Peyer's patch (tissue), 4 donors: ENCODE measurements at regions not wholly inside any gene's neighbourhood (a gene's known extent, or its start where the extent isn't known, plus 50 kb on each side); places are given as distances from the start of the nearest gene placed in this dataset.

Experiments used
- DNase-seq, 3 donors: peaks; one replicate each; pipeline ENCODE4 v3.0.0-alpha.2; 2017 to 2019
- H3K27ac ChIP-seq, 4 donors: fragments of 200-600 bp; sonication (generic); one replicate each; pipeline ENCODE4 v1.5.1; 2016 to 2019
- H3K27me3 ChIP-seq, 2 donors: fragments of 200-600 bp; sonication (generic); one replicate each; pipeline ENCODE4 v1.5.1; 2019
- H3K36me3 ChIP-seq, 3 donors: fragments of 200-600 bp; sonication (generic); one replicate each; pipeline ENCODE4 v1.5.1; 2016 to 2019
- H3K4me1 ChIP-seq, 4 donors: fragments of 200-600 bp; sonication (generic); one replicate each; pipeline ENCODE4 v1.5.1; 2016 to 2019
- H3K4me3 ChIP-seq, 4 donors: fragments of 200-600 bp; sonication (generic); 1 replicate in 3 of 4; 2 replicates in 1 of 4; pipeline ENCODE4 v1.5.1; 2016 to 2019; ENCODE audit warnings: mild to moderate bottlenecking in 1 of 4
- H3K9me3 ChIP-seq, 4 donors: fragments of 200-600 bp; sonication (generic); one replicate each; pipeline ENCODE4 v1.5.1; 2016 to 2019; ENCODE audit warnings: mild to moderate bottlenecking in 1 of 4
- POLR2A ChIP-seq, 2 donors: fragments of 450-650 bp; IDR thresholded peaks; one replicate each; pipeline ENCODE4 v1.5.1; 2017; ENCODE audit warnings: antibody characterized with exemption in 2 of 2, mild to moderate bottlenecking in 2 of 2, moderate library complexity in 2 of 2
- TF ChIP-seq, protein P1 (sequence below), 6 experiments: fragments of 450-650 bp in 4 of 6; fragments of 200-600 bp in 2 of 6; sonication (generic) in 1 of 6; IDR thresholded peaks; one replicate each; pipeline ENCODE4 v1.5.1; 2017 to 2019; ENCODE audit warnings: antibody characterized with exemption in 6 of 6, mild to moderate bottlenecking in 3 of 6, moderate library complexity in 1 of 6

DNA sequence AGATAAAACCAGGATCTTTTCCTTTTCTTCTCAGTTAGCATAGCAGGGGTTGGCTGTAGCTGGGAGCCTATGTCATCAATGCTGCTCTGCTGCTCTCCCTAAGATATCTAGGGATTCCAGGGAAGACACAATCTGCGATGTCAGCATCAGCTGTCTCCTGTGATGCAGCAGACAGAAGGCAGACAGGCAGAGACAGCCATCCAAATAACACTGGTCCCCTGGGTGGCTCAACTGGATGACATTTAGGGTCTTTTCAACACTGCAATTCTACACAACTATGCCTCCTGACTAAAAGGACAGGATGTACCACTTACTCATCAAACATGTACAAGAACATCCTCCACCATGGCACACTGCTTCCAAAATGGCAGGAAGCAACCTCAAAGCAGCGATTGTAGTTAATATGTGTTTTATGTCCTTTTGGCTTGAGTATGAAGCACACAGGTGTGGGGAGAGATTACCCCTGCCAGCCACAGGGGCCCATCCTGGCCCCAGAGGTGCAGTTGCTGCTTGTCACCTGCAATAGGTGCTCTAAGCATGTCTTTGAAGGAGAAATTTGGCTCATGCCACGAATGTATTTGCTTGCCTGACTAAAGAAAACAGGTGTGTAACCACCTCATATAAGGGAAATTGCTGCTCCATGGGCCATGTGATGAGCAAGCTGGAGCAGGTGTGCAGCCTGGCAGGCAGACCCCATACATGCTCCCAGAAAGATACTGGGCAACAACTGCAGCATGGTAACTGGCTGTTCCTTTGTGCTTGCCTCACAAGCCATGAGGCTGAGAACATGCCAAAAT, 357.8 kb downstream of the VPS13C start:
- no peaks in the 10 kb centered on the region for H3K9me3 ChIP-seq
- H3K4me1 ChIP-seq, result no peaks in the 10 kb centered on the region
- no peak overlapping the region for H3K4me3 ChIP-seq
- no peak overlapping the region for H3K27ac ChIP-seq
- no peaks in the 10 kb centered on the region for H3K36me3 ChIP-seq
- TF ChIP-seq, protein P1, sequence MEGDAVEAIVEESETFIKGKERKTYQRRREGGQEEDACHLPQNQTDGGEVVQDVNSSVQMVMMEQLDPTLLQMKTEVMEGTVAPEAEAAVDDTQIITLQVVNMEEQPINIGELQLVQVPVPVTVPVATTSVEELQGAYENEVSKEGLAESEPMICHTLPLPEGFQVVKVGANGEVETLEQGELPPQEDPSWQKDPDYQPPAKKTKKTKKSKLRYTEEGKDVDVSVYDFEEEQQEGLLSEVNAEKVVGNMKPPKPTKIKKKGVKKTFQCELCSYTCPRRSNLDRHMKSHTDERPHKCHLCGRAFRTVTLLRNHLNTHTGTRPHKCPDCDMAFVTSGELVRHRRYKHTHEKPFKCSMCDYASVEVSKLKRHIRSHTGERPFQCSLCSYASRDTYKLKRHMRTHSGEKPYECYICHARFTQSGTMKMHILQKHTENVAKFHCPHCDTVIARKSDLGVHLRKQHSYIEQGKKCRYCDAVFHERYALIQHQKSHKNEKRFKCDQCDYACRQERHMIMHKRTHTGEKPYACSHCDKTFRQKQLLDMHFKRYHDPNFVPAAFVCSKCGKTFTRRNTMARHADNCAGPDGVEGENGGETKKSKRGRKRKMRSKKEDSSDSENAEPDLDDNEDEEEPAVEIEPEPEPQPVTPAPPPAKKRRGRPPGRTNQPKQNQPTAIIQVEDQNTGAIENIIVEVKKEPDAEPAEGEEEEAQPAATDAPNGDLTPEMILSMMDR (IDR thresholded peaks at IDR 0.05), result no peak
- TF ChIP-seq POLR2A (IDR thresholded peaks at IDR 0.05), result no peak
- no peak for DNase-seq
- H3K27me3 ChIP-seq, result no peaks in the 10 kb centered on the region

DNA sequence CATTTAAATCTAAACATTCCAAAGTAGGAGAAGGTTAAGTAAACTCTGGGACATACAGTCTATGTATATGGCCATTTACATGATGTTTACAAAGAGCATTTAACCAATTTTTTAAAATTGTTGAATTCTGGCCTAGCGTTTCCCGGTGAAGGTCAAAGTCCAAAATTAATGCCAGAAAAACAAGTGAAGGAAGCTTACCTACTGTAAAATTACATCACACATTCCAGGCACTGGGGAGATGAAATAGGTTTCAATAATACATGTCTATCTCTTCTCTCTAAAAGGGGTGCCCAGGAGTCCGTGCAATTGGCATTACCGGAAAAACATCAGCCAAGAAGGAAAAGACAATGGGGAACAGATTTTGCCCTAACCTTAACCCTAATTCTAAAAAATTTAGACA, 358.8 kb downstream of the VPS13C start:
- Histone ChIP-seq H3K27me3 (no peaks in the 10 kb centered on the region), H3K36me3 (no peaks in the 10 kb centered on the region), H3K4me3 (no peak overlapping the region), H3K27ac (no peak overlapping the region), H3K4me1 (no peaks in the 10 kb centered on the region), H3K9me3 (no peaks in the 10 kb centered on the region)
- TF ChIP-seq, protein P1 (IDR thresholded peaks at IDR 0.05), result no peak
- TF ChIP-seq POLR2A (IDR thresholded peaks at IDR 0.05), result no peak
- DNase-seq, result no peak

DNA sequence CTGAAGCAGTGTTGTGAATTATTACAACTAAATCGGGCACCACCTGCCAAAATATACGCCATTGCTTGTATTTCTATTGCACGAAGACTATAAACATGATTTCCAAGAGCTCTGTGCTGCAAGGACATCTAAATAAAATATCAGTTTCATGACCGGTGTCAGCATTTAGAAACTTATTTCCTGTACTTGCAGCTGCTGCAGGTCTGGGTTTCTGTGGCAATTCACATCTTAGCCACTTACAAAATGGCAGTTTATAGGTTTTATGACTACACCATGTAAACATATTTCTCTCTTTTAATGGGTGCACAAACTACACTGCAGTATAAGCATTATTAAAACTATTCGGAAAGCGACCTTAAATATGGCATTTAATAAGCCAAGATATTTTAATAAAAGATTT, 359.4 kb downstream of the VPS13C start:
- no peaks in the 10 kb centered on the region for H3K27me3 ChIP-seq
- TF ChIP-seq POLR2A (IDR thresholded peaks at IDR 0.05), result no peak
- TF ChIP-seq, protein P1 (IDR thresholded peaks at IDR 0.05), result no peak
- H3K9me3 ChIP-seq, result no peaks in the 10 kb centered on the region
- no peak for DNase-seq
- no peaks in the 10 kb centered on the region for H3K36me3 ChIP-seq
- no peak overlapping the region for H3K27ac ChIP-seq
- no peaks in the 10 kb centered on the region for H3K4me1 ChIP-seq
- no peak overlapping the region for H3K4me3 ChIP-seq

DNA sequence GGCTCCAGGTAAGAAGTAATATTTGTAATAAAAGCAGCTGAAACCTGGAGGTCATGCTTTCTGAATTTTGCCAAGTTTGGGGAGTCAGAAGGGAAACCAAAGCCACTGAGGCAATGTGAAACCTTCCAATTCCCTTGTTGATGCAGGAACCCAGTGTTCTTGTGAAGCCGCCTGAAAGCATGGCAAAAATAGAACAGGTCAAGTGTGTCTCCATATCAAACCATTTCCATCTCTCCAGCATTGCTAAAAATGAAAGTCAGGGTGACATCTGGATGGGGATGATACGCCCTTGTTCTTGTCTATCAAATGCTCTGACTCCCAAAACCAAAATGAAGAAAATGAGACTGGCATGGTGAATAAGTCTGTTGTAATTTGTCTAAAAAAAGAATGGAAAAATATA, 362.5 kb downstream of the VPS13C start:
- H3K9me3 ChIP-seq, result no peaks in the 10 kb centered on the region
- TF ChIP-seq, protein P1 (IDR thresholded peaks at IDR 0.05), result no peak
- TF ChIP-seq POLR2A (IDR thresholded peaks at IDR 0.05), result no peak

DNA sequence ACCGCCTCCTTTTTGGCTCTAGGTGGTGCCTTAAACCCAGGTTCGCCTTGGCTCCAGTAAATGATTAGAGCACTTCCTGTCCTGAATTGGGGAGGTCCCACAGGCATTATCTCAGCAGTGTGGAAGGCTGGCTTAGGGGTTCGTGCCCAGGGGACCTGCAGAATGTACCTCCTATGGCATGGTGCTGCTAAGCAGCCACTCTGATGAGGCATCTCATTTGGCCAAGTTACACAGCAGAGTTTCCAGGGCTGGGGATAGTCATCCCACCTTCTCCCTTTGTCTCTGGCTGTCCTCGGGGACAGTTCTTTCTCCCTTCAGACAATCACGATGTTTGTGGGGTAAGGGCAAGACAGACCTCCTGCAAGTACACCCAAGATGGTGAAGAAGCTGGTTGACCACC, 371.2 kb downstream of the VPS13C start:
- no peak overlapping the region for H3K4me3 ChIP-seq
- no peaks in the 10 kb centered on the region for H3K9me3 ChIP-seq
- H3K4me1 ChIP-seq, result no peaks in the 10 kb centered on the region
- DNase-seq, result no peak
- no peaks in the 10 kb centered on the region for H3K27me3 ChIP-seq
- no peak for TF ChIP-seq POLR2A (IDR thresholded peaks at IDR 0.05)
- TF ChIP-seq, protein P1 (IDR thresholded peaks at IDR 0.05), result no peak
- H3K36me3 ChIP-seq, result no peaks in the 10 kb centered on the region
- no peak overlapping the region for H3K27ac ChIP-seq

More for the DNA sequence above, 362.5 kb downstream of the VPS13C start:
- no peaks in the 10 kb centered on the region for H3K27me3 ChIP-seq
- H3K4me3 ChIP-seq, result no peak overlapping the region
- H3K36me3 ChIP-seq, result no peaks in the 10 kb centered on the region
- DNase-seq, result no peak
- H3K4me1 ChIP-seq, result no peaks in the 10 kb centered on the region
- no peak overlapping the region for H3K27ac ChIP-seq
